GM12892 (cell line): ENCODE measurements at regions not wholly inside any gene's neighbourhood (a gene's known extent, or its start where the extent isn't known, plus 50 kb on each side); places are given as distances from the start of the nearest gene placed in this dataset.

Experiments
- POLR2AphosphoS5 ChIP-seq: IDR thresholded peaks from 2 replicates; pipeline ENCODE4 v1.6.1; 2011; ENCODE audit warnings: low read depth, low read length, control low read depth
- TAF1 ChIP-seq: IDR thresholded peaks from 2 replicates; pipeline ENCODE4 v1.6.1; 2011; ENCODE audit warnings: low read depth, mild to moderate bottlenecking, control low read depth, low read length, borderline replicate concordance

GRCh38 chr18:30800800-30801199 lies 241.7 kb downstream of the DSC3 start:
- TF ChIP-seq TAF1: no peak
- no peak for TF ChIP-seq POLR2AphosphoS5
